ENCODE measurements at regions not wholly inside any gene's neighbourhood (a gene's known extent, or its start where the extent isn't known, plus 50 kb on each side); places are given as distances from the start of the nearest gene placed in this dataset.
A peak's percentile ranks its signal among the peaks of the same experiment; 100 is the strongest.
"Not testable (repeated sequence)": the region's sequence is repeated elsewhere in the genome, so short reads cannot be mapped to it uniquely, and the experiment has no call there.

GRCh38 chr10:22137542-22137941, 80.3 kb downstream of the EBLN1 start:
- Histone ChIP-seq H3K36me3 (no peaks in the 10 kb centered on the region), H3K4me1 (peaks cover 0 to 17% (median 14%) of the 10 kb centered on the region in 4 donors), H3K27ac (no peak overlapping the region), H3K4me3 (no peak overlapping the region), H3K9me3 (no peaks in the 10 kb centered on the region), H3K27me3 (no peaks in the 10 kb centered on the region)
- WGBS, 2 donors = 77 to 86% methylated on average over 2 of the region's 2 CpGs
- TF ChIP-seq POLR2A (IDR thresholded peaks at IDR 0.05) (no peak), POLR2AphosphoS5 (IDR thresholded peaks at IDR 0.05) (no peak), EP300 (IDR thresholded peaks at IDR 0.05) (no peak)
- TF ChIP-seq, protein P1, sequence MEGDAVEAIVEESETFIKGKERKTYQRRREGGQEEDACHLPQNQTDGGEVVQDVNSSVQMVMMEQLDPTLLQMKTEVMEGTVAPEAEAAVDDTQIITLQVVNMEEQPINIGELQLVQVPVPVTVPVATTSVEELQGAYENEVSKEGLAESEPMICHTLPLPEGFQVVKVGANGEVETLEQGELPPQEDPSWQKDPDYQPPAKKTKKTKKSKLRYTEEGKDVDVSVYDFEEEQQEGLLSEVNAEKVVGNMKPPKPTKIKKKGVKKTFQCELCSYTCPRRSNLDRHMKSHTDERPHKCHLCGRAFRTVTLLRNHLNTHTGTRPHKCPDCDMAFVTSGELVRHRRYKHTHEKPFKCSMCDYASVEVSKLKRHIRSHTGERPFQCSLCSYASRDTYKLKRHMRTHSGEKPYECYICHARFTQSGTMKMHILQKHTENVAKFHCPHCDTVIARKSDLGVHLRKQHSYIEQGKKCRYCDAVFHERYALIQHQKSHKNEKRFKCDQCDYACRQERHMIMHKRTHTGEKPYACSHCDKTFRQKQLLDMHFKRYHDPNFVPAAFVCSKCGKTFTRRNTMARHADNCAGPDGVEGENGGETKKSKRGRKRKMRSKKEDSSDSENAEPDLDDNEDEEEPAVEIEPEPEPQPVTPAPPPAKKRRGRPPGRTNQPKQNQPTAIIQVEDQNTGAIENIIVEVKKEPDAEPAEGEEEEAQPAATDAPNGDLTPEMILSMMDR (IDR thresholded peaks at IDR 0.05) = no peak
- no peak for DNase-seq
- intact Hi-C loops (cut with DNase I) = no loop called here

- H3K9me3 ChIP-seq = no peaks in the 10 kb centered on the region
- DNase-seq = no peak
- WGBS, 2 donors = 76 to 89% methylated on average over 9 of the region's 9 CpGs
- no peaks in the 10 kb centered on the region for H3K27me3 ChIP-seq
- no peaks in the 10 kb centered on the region for H3K36me3 ChIP-seq
- intact Hi-C loops (cut with DNase I) = no loop called here
- no peak overlapping the region for H3K27ac ChIP-seq
- H3K4me1 ChIP-seq = peaks cover 0 to 17% (median 14%) of the 10 kb centered on the region in 4 donors
- H3K4me3 ChIP-seq = no peak overlapping the region
- no peak for TF ChIP-seq POLR2A (IDR thresholded peaks at IDR 0.05)
- TF ChIP-seq, protein P1 (IDR thresholded peaks at IDR 0.05) = no peak
- TF ChIP-seq EP300 (IDR thresholded peaks at IDR 0.05) = no peak
- TF ChIP-seq POLR2AphosphoS5 (IDR thresholded peaks at IDR 0.05) = no peak
Measured at GRCh38 chr10:22135591-22135990, 82.2 kb downstream of the EBLN1 start.

GRCh38 chr10:22133749-22134624, 83.8 kb downstream of the EBLN1 start:
- Histone ChIP-seq H3K4me3 (no peak overlapping the region), H3K4me1 (peaks cover 0 to 17% (median 14%) of the 10 kb centered on the region in 4 donors), H3K27me3 (no peaks in the 10 kb centered on the region), H3K9me3 (no peaks in the 10 kb centered on the region), H3K27ac (no peak overlapping the region), H3K36me3 (no peaks in the 10 kb centered on the region)
- TF ChIP-seq POLR2AphosphoS5 (IDR thresholded peaks at IDR 0.05) (peak in 3 of 4 donors; percentile 26 to 34 (median 28)), POLR2A (IDR thresholded peaks at IDR 0.05) (no peak)
- no peak for DNase-seq
- intact Hi-C loops (cut with DNase I) = no loop called here
- WGBS, 2 donors = 18 to 35% methylated on average over 11 of the region's 11 CpGs

GRCh38 chr10:22130824-22131223, 87.0 kb downstream of the EBLN1 start:
- H3K4me3 ChIP-seq; H3K36me3 ChIP-seq; H3K27ac ChIP-seq; DNase-seq; H3K9me3 ChIP-seq; intact Hi-C loops (cut with DNase I); H3K27me3 ChIP-seq: not testable (repeated sequence)
- WGBS, 2 donors = 66 to 81% methylated on average over 6 of the region's 6 CpGs
- H3K4me1 ChIP-seq = peaks cover 0 to 17% (median 14%) of the 10 kb centered on the region in 4 donors

- not testable (repeated sequence) for H3K27ac ChIP-seq, H3K4me3 ChIP-seq
- 95% methylated on average over 14 to 22 of the region's 22 CpGs for WGBS, 2 donors
Measured at GRCh38 chr10:22129612-22130011, 88.2 kb downstream of the EBLN1 start.

DNA sequence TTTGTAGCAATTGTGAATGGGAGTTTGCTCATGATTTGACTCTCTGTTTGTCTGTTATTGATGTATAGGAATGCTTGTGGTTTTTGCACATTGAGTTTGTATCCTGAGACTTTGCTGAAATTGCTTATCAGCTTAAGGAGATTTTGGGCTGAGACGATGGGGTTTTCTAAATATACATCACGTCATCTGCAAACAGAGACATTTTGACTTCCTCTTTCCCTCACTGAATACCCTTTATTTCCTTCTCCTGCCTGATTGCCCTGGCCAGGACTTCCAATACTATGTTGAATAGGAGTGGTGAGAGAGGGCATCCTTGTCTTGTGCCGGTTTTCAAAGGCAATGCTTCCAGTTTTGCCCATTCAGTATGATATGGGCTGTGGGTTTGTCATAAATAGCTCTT, 96.6 kb downstream of the EBLN1 start:
- intact Hi-C loops (cut with DNase I) = not testable (repeated sequence)

More at GRCh38 chr10:22129612-22130011, 88.2 kb downstream of the EBLN1 start:
- intact Hi-C loops (cut with DNase I); H3K36me3 ChIP-seq; H3K9me3 ChIP-seq; H3K27me3 ChIP-seq; DNase-seq: not testable (repeated sequence)
- H3K4me1 ChIP-seq = peaks cover 0 to 17% (median 14%) of the 10 kb centered on the region in 4 donors

DNA sequence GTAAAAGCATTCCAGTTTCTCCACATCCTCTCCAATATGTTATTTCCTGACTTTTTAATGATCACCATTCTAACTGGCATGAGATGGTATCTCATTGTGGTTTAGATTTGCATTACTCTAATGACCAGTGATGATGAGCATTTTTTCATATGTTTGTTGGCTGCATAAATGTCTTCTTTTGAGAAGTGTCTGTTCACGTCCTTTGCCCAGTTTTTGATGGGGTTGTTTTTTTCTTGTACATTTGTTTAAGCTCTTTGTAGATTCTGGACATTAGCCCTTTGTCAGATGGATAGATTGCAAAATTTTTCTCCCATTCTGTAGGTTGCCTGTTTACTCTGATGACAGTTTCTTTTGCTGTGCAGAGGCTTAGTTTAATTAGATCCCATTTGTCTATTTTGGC, 97.7 kb downstream of the EBLN1 start:
- H3K9me3 ChIP-seq; intact Hi-C loops (cut with DNase I); H3K36me3 ChIP-seq; H3K4me1 ChIP-seq; DNase-seq; H3K27ac ChIP-seq; H3K4me3 ChIP-seq; H3K27me3 ChIP-seq: not testable (repeated sequence)
- 84 to 89% methylated on average over 1 of the region's 1 CpG for WGBS, 2 donors

More for the DNA sequence above, 96.6 kb downstream of the EBLN1 start:
- 73 to 85% methylated on average over 3 of the region's 3 CpGs for WGBS, 2 donors
- not testable (repeated sequence) for H3K36me3 ChIP-seq, H3K27me3 ChIP-seq, DNase-seq, H3K27ac ChIP-seq, H3K4me3 ChIP-seq, H3K4me1 ChIP-seq, H3K9me3 ChIP-seq

- H3K27ac ChIP-seq; H3K9me3 ChIP-seq; H3K36me3 ChIP-seq; intact Hi-C loops (cut with DNase I); H3K27me3 ChIP-seq; DNase-seq; H3K4me1 ChIP-seq; H3K4me3 ChIP-seq: not testable (repeated sequence)
- 93 to 95% methylated on average over 5 of the region's 5 CpGs for WGBS, 2 donors
Measured at GRCh38 chr10:22119575-22119974, 98.2 kb downstream of the EBLN1 start.
